K562 (cell line): ENCODE measurements at regions not wholly inside any gene's neighbourhood (a gene's known extent, or its start where the extent isn't known, plus 50 kb on each side); places are given as distances from the start of the nearest gene placed in this dataset.

Source experiments
- ATAC-seq: fragments of 200-7000 bp; cut with Tn5 transposase; 3 replicates; pipeline ENCODE4 v1.9.1; 2020; ENCODE audit warnings: moderate library complexity
- BruUV-seq: library from RNA; stranded (reverse); fragments of 400-500 nt; replicated peaks from 2 replicates; lab custom pipeline; 2021; lab: Mats Ljungman, UMichigan
- CTCF ChIA-PET: fragments of 300-600 bp; formaldehyde crosslinking; extraction: SDS; loops from one replicate; lab custom pipeline; 2021; ENCODE audit warnings: low intra/inter-chr PET ratio; lab: Yijun Ruan, JAX
- POLR2A ChIA-PET: fragments of 300-600, 350-650 bp; sonication (Branson Sonifier 250); formaldehyde crosslinking; extraction: SDS; loops from one replicate; lab custom pipeline; 2021; ENCODE audit warnings: antibody characterized with exemption, inconsistent platforms; lab: Yijun Ruan, JAX
- DNase-seq, 4 experiments: peaks; one replicate each; pipeline versions ENCODE4 v3.0.0 to v3.0.0-alpha.2; 2011 to 2018; ENCODE audit warnings: low spot score in 3 of 4, mixed read lengths in 3 of 4; ENCODE audit errors: extremely low read depth in 1 of 4
- FAIRE-seq: peaks from 2 replicates; lab custom pipeline; 2011; peaks lifted over from hg19 to GRCh38; lab: Jason Lieb, UNC
- H2AFZ ChIP-seq: 2 replicates; pipeline ENCODE4 v1.6.0; 2011; ENCODE audit warnings: low read depth, low read length, control low read depth, inconsistent platforms
- H3K27ac ChIP-seq: fragments of 200-600 bp; 3 replicates; pipeline ENCODE4 v1.8.0; 2011; ENCODE audit warnings: low read depth, mild to moderate bottlenecking, control low read depth, inconsistent platforms, low read length, moderate library complexity, mixed read lengths; ENCODE audit errors: extremely low read depth
- H3K27me3 ChIP-seq, 2 experiments: fragments of 300-600 bp in 1 of 2; 2 replicates in 1 of 2; 3 replicates in 1 of 2; pipeline versions ENCODE4 v1.6.0 to v1.8.0; 2011; ENCODE audit warnings: inconsistent platforms in 2 of 2, low read length in 2 of 2, mild to moderate bottlenecking in 1 of 2, mixed read lengths in 1 of 2, moderate library complexity in 1 of 2; ENCODE audit not compliant: control insufficient read depth in 2 of 2, insufficient read depth in 2 of 2
- H3K36me3 ChIP-seq: fragments of 300-600 bp; 3 replicates; pipeline ENCODE4 v1.8.0; 2011; ENCODE audit warnings: mild to moderate bottlenecking, low read length, inconsistent platforms; ENCODE audit not compliant: control insufficient read depth, insufficient read depth
- H3K4me1 ChIP-seq, 2 experiments: fragments of 200-600 bp in 1 of 2; replicated peaks in 1 of 2; 2 replicates in 1 of 2; 3 replicates in 1 of 2; pipeline versions ENCODE4 v1.5.1 to v1.8.0; 2011; ENCODE audit warnings: inconsistent platforms in 2 of 2, low read length in 2 of 2, mild to moderate bottlenecking in 1 of 2, mixed read lengths in 1 of 2, moderate library complexity in 1 of 2; ENCODE audit not compliant: control insufficient read depth in 2 of 2, insufficient read depth in 2 of 2
- H3K4me2 ChIP-seq: 2 replicates; pipeline ENCODE4 v1.6.1; 2011; ENCODE audit warnings: low read length, control low read depth, inconsistent platforms, mixed read lengths; ENCODE audit not compliant: insufficient read depth
- H3K4me3 ChIP-seq: fragments of 200-600 bp; sonication (generic), shearing (Covaris generic); 2 replicates; pipeline ENCODE4 v1.5.1; 2016; ENCODE audit warnings: control low read depth, inconsistent platforms
- H3K79me2 ChIP-seq: fragments of 200-600 bp; 3 replicates; pipeline ENCODE4 v1.8.0; 2011; ENCODE audit warnings: low read length, inconsistent platforms; ENCODE audit not compliant: control insufficient read depth, insufficient read depth
- H3K9ac ChIP-seq, 2 experiments: 2 replicates each; pipeline versions ENCODE4 v1.6.0 to v1.6.1; 2011; ENCODE audit warnings: low read depth in 2 of 2, low read length in 2 of 2, control low read depth in 1 of 2, inconsistent platforms in 1 of 2, mild to moderate bottlenecking in 1 of 2, mixed read lengths in 1 of 2; ENCODE audit not compliant: insufficient read depth in 1 of 2
- H3K9me1 ChIP-seq: one replicate; pipeline ENCODE4 v1.6.0; 2011; ENCODE audit warnings: inconsistent platforms, mild to moderate bottlenecking, low read length, moderate library complexity; ENCODE audit not compliant: control insufficient read depth, insufficient read depth
- H3K9me3 ChIP-seq: replicated peaks from 2 replicates; pipeline ENCODE4 v1.5.1; 2011; ENCODE audit warnings: low read depth, low read length, inconsistent platforms; ENCODE audit not compliant: control insufficient read depth, insufficient read depth
- H4K20me1 ChIP-seq: replicated peaks from 2 replicates; pipeline ENCODE4 v1.6.1; 2011; ENCODE audit warnings: low read length, inconsistent platforms, mixed read lengths; ENCODE audit not compliant: control insufficient read depth, insufficient read depth
- MAFG ChIP-seq: fragments of 450-650 bp; conservative IDR thresholded peaks from 2 replicates; pipeline ENCODE4 v1.6.1; 2016; ENCODE audit warnings: missing genetic modification characterization, missing compliant biosample characterization
- SMARCA5 ChIP-seq: fragments of 450-650 bp; IDR thresholded peaks from 2 replicates; pipeline ENCODE4 v1.6.1; 2016
- ZNF316 ChIP-seq: fragments of 450-650 bp; IDR thresholded peaks from 2 replicates; pipeline ENCODE4 v1.6.1; 2016
- ZNF408 ChIP-seq: fragments of 250-450 bp; sonication (Bioruptor Pico); IDR thresholded peaks from 2 replicates; pipeline ENCODE4 v1.4.0; 2020; ENCODE audit warnings: low read depth, mild to moderate bottlenecking, moderate library complexity
- WGBS: fragments of 100-300 bp; shearing (Covaris generic); methylation state at CpG from one replicate; pipeline ENCODE4 v1.1.6; 2016; ENCODE audit warnings: low coverage, mixed read lengths; ENCODE audit not compliant: insufficient coverage; ENCODE audit errors: missing lambda C conversion rate; 5-methylcytosine and 5-hydroxymethylcytosine counted together
- in situ Hi-C: fragments of 300-500 bp; cut with MboI; formaldehyde crosslinking; loops from 4 replicates; pipeline ENCODE4 v1.15.0; 2018; ENCODE audit warnings: inconsistent platforms, mixed read lengths
- intact Hi-C: fragments of 100-400 bp; cut with micrococcal nuclease; formaldehyde crosslinking; loops from 2 replicates; pipeline ENCODE4 v1.14.2; 2022

DNA sequence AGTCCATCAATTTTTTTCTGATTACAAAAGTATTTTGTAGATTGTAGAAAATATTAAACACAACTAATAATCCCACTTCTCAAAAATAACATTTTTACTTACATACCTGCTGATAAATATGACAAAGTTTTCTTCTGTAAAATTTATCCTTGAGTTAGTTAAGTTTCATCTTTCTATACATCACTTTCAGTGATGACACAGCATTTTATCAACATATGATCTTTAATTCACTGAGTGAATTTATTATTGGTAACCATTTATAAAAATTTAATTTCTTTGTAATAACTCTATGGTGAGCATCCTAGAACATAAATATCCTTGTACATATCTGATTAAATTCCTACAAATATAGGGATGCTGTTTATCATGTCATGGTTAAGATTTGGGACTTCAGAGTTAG is 385.0 kb upstream of the SLC35B3 start:
- H3K27me3 ChIP-seq: no peaks in the 10 kb centered on the region
- H3K4me1 ChIP-seq: no peaks in the 10 kb centered on the region
- no peak overlapping the region for H2AFZ ChIP-seq
- in situ Hi-C loops (no loop called here), intact Hi-C loops (no loop called here)
- H3K36me3 ChIP-seq: no peaks in the 10 kb centered on the region
- H3K79me2 ChIP-seq: no peaks in the 10 kb centered on the region
- DNase-seq (no peak), ATAC-seq (no peak), FAIRE-seq (no peak)
- H3K4me3 ChIP-seq: no peak overlapping the region
- no peak overlapping the region for H3K4me2 ChIP-seq
- peak; percentile 58 for TF ChIP-seq ZNF316
- peak; percentile 34 for TF ChIP-seq MAFG (tag)
- TF ChIP-seq SMARCA5: no peak
- ChIA-PET CTCF (no interaction called here), POLR2A (no interaction called here)
- H3K27ac ChIP-seq: no peak overlapping the region
- no peaks in the 10 kb centered on the region for H3K9me1 ChIP-seq
- BruUV-seq: no TSS peak
- no peak overlapping the region for H3K9ac ChIP-seq
- no peaks in the 10 kb centered on the region for H3K9me3 ChIP-seq
- H4K20me1 ChIP-seq: no peaks in the 10 kb centered on the region

DNA sequence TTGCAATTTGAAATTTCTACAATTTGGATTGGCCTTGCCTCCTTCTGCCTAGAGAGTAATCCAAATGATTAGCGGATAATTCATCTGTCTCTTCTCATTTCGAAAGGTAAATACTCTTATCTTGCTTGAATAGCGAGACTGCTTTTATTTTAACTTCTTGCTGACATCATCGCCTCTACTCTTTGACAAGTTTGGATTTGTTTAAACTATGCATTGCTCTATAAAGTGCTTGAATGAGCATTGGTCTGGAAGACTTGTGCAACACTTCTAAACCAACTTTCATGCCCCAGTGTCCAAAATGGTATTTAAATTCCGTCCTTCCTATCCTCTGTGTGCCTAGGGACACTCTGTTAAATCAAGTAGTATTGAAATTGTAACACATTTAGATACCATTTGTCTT is 384.1 kb upstream of the SLC35B3 start:
- Histone ChIP-seq H3K27me3 (no peaks in the 10 kb centered on the region), H3K9me3 (no peaks in the 10 kb centered on the region), H3K4me1 (no peaks in the 10 kb centered on the region), H4K20me1 (no peaks in the 10 kb centered on the region), H3K9me1 (no peaks in the 10 kb centered on the region), H3K4me2 (no peak overlapping the region), H2AFZ (no peak overlapping the region), H3K36me3 (no peaks in the 10 kb centered on the region), H3K79me2 (no peaks in the 10 kb centered on the region), H3K9ac (no peak overlapping the region), H3K4me3 (no peak overlapping the region), H3K27ac (no peak overlapping the region)
- BruUV-seq: no TSS peak
- in situ Hi-C loops: no loop called here
- ATAC-seq: no peak
- CTCF ChIA-PET: no interaction called here
- POLR2A ChIA-PET: no interaction called here
- no peak for FAIRE-seq
- intact Hi-C loops: no loop called here
- no peak for DNase-seq
- no peak for TF ChIP-seq ZNF408 (CRISPR knock-in tag)
- 0% methylated on average over 5 of the region's 5 CpGs for WGBS
